ENCODE measurements at regions not wholly inside any gene's neighbourhood (a gene's known extent, or its start where the extent isn't known, plus 50 kb on each side); places are given as distances from the start of the nearest gene placed in this dataset.

GRCh38 chr11:95534226-95534625 lies 255.4 kb downstream of the FAM76B start:
- H3K9me3 ChIP-seq: no peaks in the 10 kb centered on the region
- H3K27me3 ChIP-seq: no peaks in the 10 kb centered on the region
- H3K27ac ChIP-seq: no peak overlapping the region
- H3K4me1 ChIP-seq: no peaks in the 10 kb centered on the region
- no peaks in the 10 kb centered on the region for H3K36me3 ChIP-seq
- DNase-seq: no peak
- TF ChIP-seq CTCF (IDR thresholded peaks at IDR 0.05) (no peak), POLR2A (IDR thresholded peaks at IDR 0.05) (no peak)
- WGBS, 2 donors: 89 to 93% methylated on average over 1 of the region's 1 CpG
- no peak overlapping the region for H3K4me3 ChIP-seq (replicated peaks in 1 of 3)
- intact Hi-C loops (cut with DNase I): no loop called here

DNA sequence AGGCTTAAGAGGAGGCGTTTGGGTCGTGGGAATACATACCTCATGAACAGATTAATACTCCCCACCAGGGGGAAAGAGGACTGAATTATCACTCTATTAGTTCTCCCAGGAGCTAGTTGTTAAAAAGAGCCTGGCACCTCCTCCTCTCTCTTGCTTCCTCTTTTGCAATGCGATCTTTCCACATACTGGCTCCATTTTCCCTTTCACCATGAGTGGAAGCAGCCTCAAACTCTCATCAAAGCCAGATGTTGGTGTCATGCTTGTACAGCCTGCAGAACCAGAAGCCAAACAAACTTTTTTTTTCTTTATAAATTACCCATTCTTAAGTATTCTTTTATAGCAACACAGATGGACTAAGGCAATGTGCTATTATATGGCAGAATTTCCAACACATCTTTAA lies 258.5 kb downstream of the FAM76B start:
- WGBS, 2 donors: 82 to 93% methylated on average over 3 of the region's 3 CpGs

GRCh38 chr11:95524314-95525036 lies 265.1 kb downstream of the FAM76B start:
- no peak for DNase-seq
- TF ChIP-seq POLR2A (IDR thresholded peaks at IDR 0.05) (no peak), CTCF (IDR thresholded peaks at IDR 0.05) (no peak)
- H3K9me3 ChIP-seq: no peaks in the 10 kb centered on the region
- H3K27ac ChIP-seq: no peak overlapping the region
- no peaks in the 10 kb centered on the region for H3K36me3 ChIP-seq
- H3K4me1 ChIP-seq: peaks cover 0 to 10% of the 10 kb centered on the region in 2 donors
- WGBS, 2 donors: 83 to 90% methylated on average over 4 of the region's 4 CpGs
- intact Hi-C loops (cut with DNase I): no loop called here
- H3K27me3 ChIP-seq: no peaks in the 10 kb centered on the region
- no peak overlapping the region for H3K4me3 ChIP-seq (replicated peaks in 1 of 3)

More for the DNA sequence above, 258.5 kb downstream of the FAM76B start:
- no peaks in the 10 kb centered on the region for H3K36me3 ChIP-seq
- H3K4me3 ChIP-seq (replicated peaks in 1 of 3): no peak overlapping the region
- no peaks in the 10 kb centered on the region for H3K4me1 ChIP-seq
- no peak for DNase-seq
- no peaks in the 10 kb centered on the region for H3K27me3 ChIP-seq
- H3K27ac ChIP-seq: no peak overlapping the region
- no peaks in the 10 kb centered on the region for H3K9me3 ChIP-seq
- intact Hi-C loops (cut with DNase I): no loop called here
- TF ChIP-seq POLR2A (IDR thresholded peaks at IDR 0.05): no peak
- no peak for TF ChIP-seq CTCF (IDR thresholded peaks at IDR 0.05)

GRCh38 chr11:95522874-95523273 lies 266.7 kb downstream of the FAM76B start:
- no peaks in the 10 kb centered on the region for H3K9me3 ChIP-seq
- H3K4me1 ChIP-seq: peaks cover 0 to 10% of the 10 kb centered on the region in 2 donors
- H3K27ac ChIP-seq: no peak overlapping the region
- no peaks in the 10 kb centered on the region for H3K36me3 ChIP-seq
- H3K4me3 ChIP-seq (replicated peaks in 1 of 3): no peak overlapping the region
- no peak for DNase-seq
- TF ChIP-seq CTCF (IDR thresholded peaks at IDR 0.05) (no peak), POLR2A (IDR thresholded peaks at IDR 0.05) (no peak)
- intact Hi-C loops (cut with DNase I): no loop called here
- H3K27me3 ChIP-seq: no peaks in the 10 kb centered on the region
- 76 to 85% methylated on average over 4 of the region's 4 CpGs for WGBS, 2 donors

- no peaks in the 10 kb centered on the region for H3K36me3 ChIP-seq
- TF ChIP-seq POLR2A (IDR thresholded peaks at IDR 0.05) (no peak), CTCF (IDR thresholded peaks at IDR 0.05) (no peak)
- DNase-seq: no peak
- no peak overlapping the region for H3K27ac ChIP-seq
- peaks cover 0 to 10% of the 10 kb centered on the region in 2 donors for H3K4me1 ChIP-seq
- WGBS, 2 donors: 95% methylated on average over 5 of the region's 5 CpGs
- H3K4me3 ChIP-seq (replicated peaks in 1 of 3): no peak overlapping the region
- intact Hi-C loops (cut with DNase I): no loop called here
- H3K9me3 ChIP-seq: no peaks in the 10 kb centered on the region
- H3K27me3 ChIP-seq: no peaks in the 10 kb centered on the region
Observed at GRCh38 chr11:95521862-95522261, 267.7 kb downstream of the FAM76B start.
